ENCODE measurements at regions not wholly inside any gene's neighbourhood (a gene's known extent, or its start where the extent isn't known, plus 50 kb on each side); places are given as distances from the start of the nearest gene placed in this dataset.

DNA sequence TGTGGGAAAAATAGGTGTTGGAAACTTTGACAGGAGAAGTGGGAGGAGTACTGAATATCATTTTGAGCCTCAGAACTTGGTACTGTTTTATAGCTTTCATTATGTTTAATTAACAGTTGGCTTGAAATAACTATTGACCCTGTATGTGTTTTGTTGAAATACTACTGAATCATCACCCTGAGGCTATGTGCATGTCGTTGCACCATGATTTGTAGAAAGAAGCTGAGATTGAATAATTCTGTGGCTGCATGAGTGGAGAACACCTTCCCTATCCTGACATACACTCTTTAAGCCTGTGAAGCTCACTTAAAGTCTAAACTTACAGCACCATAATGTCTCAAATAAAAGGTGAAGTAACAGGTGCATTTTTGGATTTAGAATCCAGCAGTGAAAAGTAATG, 656.5 kb downstream of the CDY2B start:
- TF ChIP-seq RAD21 (IDR thresholded peaks at IDR 0.05) (no peak), TAF1 (conservative IDR thresholded peaks at IDR 0.05) (no peak), EGR1 (IDR thresholded peaks at IDR 0.05; ENCODE audit: low read depth in 2 of 2) (no peak), YY1 (IDR thresholded peaks at IDR 0.05) (no peak), FOXA1 (IDR thresholded peaks at IDR 0.05) (no peak), NR2F2 (IDR thresholded peaks at IDR 0.05) (no peak)
- TF ChIP-seq, protein P1, sequence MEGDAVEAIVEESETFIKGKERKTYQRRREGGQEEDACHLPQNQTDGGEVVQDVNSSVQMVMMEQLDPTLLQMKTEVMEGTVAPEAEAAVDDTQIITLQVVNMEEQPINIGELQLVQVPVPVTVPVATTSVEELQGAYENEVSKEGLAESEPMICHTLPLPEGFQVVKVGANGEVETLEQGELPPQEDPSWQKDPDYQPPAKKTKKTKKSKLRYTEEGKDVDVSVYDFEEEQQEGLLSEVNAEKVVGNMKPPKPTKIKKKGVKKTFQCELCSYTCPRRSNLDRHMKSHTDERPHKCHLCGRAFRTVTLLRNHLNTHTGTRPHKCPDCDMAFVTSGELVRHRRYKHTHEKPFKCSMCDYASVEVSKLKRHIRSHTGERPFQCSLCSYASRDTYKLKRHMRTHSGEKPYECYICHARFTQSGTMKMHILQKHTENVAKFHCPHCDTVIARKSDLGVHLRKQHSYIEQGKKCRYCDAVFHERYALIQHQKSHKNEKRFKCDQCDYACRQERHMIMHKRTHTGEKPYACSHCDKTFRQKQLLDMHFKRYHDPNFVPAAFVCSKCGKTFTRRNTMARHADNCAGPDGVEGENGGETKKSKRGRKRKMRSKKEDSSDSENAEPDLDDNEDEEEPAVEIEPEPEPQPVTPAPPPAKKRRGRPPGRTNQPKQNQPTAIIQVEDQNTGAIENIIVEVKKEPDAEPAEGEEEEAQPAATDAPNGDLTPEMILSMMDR (IDR thresholded peaks at IDR 0.05; ENCODE audit: low read depth, low read length, missing input control) = no peak
- TF ChIP-seq, protein P2, sequence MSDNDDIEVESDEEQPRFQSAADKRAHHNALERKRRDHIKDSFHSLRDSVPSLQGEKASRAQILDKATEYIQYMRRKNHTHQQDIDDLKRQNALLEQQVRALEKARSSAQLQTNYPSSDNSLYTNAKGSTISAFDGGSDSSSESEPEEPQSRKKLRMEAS (IDR thresholded peaks at IDR 0.05) = no peak
- TF ChIP-seq, protein P3, sequence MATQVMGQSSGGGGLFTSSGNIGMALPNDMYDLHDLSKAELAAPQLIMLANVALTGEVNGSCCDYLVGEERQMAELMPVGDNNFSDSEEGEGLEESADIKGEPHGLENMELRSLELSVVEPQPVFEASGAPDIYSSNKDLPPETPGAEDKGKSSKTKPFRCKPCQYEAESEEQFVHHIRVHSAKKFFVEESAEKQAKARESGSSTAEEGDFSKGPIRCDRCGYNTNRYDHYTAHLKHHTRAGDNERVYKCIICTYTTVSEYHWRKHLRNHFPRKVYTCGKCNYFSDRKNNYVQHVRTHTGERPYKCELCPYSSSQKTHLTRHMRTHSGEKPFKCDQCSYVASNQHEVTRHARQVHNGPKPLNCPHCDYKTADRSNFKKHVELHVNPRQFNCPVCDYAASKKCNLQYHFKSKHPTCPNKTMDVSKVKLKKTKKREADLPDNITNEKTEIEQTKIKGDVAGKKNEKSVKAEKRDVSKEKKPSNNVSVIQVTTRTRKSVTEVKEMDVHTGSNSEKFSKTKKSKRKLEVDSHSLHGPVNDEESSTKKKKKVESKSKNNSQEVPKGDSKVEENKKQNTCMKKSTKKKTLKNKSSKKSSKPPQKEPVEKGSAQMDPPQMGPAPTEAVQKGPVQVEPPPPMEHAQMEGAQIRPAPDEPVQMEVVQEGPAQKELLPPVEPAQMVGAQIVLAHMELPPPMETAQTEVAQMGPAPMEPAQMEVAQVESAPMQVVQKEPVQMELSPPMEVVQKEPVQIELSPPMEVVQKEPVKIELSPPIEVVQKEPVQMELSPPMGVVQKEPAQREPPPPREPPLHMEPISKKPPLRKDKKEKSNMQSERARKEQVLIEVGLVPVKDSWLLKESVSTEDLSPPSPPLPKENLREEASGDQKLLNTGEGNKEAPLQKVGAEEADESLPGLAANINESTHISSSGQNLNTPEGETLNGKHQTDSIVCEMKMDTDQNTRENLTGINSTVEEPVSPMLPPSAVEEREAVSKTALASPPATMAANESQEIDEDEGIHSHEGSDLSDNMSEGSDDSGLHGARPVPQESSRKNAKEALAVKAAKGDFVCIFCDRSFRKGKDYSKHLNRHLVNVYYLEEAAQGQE (IDR thresholded peaks at IDR 0.05) = no peak

Data from liver (tissue), 3 donors.